ENCODE measurements at regions not wholly inside any gene's neighbourhood (a gene's known extent, or its start where the extent isn't known, plus 50 kb on each side); places are given as distances from the start of the nearest gene placed in this dataset.

- H3K4me3 ChIP-seq (replicated peaks; ENCODE audit: insufficient read depth, low read length): no peak overlapping the region
- TF ChIP-seq SPI1 (IDR thresholded peaks at IDR 0.05; ENCODE audit: borderline replicate concordance, low read depth): no peak
- TF ChIP-seq, protein P1, sequence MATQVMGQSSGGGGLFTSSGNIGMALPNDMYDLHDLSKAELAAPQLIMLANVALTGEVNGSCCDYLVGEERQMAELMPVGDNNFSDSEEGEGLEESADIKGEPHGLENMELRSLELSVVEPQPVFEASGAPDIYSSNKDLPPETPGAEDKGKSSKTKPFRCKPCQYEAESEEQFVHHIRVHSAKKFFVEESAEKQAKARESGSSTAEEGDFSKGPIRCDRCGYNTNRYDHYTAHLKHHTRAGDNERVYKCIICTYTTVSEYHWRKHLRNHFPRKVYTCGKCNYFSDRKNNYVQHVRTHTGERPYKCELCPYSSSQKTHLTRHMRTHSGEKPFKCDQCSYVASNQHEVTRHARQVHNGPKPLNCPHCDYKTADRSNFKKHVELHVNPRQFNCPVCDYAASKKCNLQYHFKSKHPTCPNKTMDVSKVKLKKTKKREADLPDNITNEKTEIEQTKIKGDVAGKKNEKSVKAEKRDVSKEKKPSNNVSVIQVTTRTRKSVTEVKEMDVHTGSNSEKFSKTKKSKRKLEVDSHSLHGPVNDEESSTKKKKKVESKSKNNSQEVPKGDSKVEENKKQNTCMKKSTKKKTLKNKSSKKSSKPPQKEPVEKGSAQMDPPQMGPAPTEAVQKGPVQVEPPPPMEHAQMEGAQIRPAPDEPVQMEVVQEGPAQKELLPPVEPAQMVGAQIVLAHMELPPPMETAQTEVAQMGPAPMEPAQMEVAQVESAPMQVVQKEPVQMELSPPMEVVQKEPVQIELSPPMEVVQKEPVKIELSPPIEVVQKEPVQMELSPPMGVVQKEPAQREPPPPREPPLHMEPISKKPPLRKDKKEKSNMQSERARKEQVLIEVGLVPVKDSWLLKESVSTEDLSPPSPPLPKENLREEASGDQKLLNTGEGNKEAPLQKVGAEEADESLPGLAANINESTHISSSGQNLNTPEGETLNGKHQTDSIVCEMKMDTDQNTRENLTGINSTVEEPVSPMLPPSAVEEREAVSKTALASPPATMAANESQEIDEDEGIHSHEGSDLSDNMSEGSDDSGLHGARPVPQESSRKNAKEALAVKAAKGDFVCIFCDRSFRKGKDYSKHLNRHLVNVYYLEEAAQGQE (IDR thresholded peaks at IDR 0.05; ENCODE audit: insufficient replicate concordance, low read depth): no peak
- no peak for TF ChIP-seq GABPA (IDR thresholded peaks at IDR 0.05; ENCODE audit: low read depth)
- no peak for TF ChIP-seq POLR2AphosphoS5 (IDR thresholded peaks at IDR 0.05; ENCODE audit: low read depth)
- no peaks in the 10 kb centered on the region for H3K27me3 ChIP-seq (ENCODE audit: insufficient read depth, poor library complexity, severe bottlenecking)
- no peak overlapping the region for H3K27ac ChIP-seq (replicated peaks)
- no peak for DNase-seq (ENCODE audit: low read depth in 1 of 2, low spot score in 1 of 2)
Measured at GRCh38 chr16:51807551-51807950, 656.5 kb upstream of the SALL1 start.

GRCh38 chr16:51801635-51802034 is 650.6 kb upstream of the SALL1 start:
- Histone ChIP-seq H3K27ac (replicated peaks) (no peak overlapping the region), H3K4me3 (replicated peaks; ENCODE audit: insufficient read depth, low read length) (no peak overlapping the region), H3K27me3 (ENCODE audit: insufficient read depth, poor library complexity, severe bottlenecking) (no peaks in the 10 kb centered on the region)
- no peak for DNase-seq (ENCODE audit: low read depth in 1 of 2, low spot score in 1 of 2)
- TF ChIP-seq SPI1 (IDR thresholded peaks at IDR 0.05; ENCODE audit: borderline replicate concordance, low read depth) (no peak), POLR2AphosphoS5 (IDR thresholded peaks at IDR 0.05; ENCODE audit: low read depth) (no peak), GABPA (IDR thresholded peaks at IDR 0.05; ENCODE audit: low read depth) (no peak)
- TF ChIP-seq, protein P1 (IDR thresholded peaks at IDR 0.05; ENCODE audit: insufficient replicate concordance, low read depth): no peak
- TF ChIP-seq, protein P2, sequence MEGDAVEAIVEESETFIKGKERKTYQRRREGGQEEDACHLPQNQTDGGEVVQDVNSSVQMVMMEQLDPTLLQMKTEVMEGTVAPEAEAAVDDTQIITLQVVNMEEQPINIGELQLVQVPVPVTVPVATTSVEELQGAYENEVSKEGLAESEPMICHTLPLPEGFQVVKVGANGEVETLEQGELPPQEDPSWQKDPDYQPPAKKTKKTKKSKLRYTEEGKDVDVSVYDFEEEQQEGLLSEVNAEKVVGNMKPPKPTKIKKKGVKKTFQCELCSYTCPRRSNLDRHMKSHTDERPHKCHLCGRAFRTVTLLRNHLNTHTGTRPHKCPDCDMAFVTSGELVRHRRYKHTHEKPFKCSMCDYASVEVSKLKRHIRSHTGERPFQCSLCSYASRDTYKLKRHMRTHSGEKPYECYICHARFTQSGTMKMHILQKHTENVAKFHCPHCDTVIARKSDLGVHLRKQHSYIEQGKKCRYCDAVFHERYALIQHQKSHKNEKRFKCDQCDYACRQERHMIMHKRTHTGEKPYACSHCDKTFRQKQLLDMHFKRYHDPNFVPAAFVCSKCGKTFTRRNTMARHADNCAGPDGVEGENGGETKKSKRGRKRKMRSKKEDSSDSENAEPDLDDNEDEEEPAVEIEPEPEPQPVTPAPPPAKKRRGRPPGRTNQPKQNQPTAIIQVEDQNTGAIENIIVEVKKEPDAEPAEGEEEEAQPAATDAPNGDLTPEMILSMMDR (IDR thresholded peaks at IDR 0.05; ENCODE audit: insufficient read depth, low read length): no peak

DNA sequence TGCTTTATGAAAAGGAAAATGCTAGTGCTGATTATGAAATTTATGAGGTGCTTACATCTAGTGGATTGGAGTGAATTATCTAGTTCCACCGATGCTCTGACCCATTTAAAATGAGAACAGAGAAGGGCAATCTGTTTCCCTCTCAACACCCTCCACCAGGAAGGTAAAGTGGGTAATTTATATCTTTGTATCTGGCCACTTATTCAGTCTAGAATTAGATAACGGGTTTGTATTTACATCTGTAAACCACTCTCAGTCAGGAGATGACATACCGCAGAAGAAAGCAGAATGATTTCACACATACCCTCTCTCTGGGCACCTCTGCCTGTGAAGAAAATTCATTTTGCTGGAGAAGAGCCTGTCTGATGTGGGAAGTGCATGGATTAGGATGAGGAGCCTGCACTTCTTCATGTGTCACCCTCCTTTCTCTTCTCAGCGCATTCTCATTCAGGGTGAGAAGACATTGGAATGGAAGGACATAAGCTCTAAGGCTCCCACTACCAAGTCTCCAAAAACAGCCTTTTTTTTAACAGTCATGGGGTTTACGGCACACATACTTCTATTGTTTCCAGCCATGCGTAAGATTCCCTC is 646.7 kb upstream of the SALL1 start:
- no peak overlapping the region for H3K4me3 ChIP-seq (replicated peaks; ENCODE audit: insufficient read depth, low read length)
- TF ChIP-seq, protein P1 (IDR thresholded peaks at IDR 0.05; ENCODE audit: insufficient replicate concordance, low read depth): no peak
- TF ChIP-seq SPI1 (IDR thresholded peaks at IDR 0.05; ENCODE audit: borderline replicate concordance, low read depth) (no peak), GABPA (IDR thresholded peaks at IDR 0.05; ENCODE audit: low read depth) (no peak), POLR2AphosphoS5 (IDR thresholded peaks at IDR 0.05; ENCODE audit: low read depth) (no peak)
- TF ChIP-seq, protein P2 (IDR thresholded peaks at IDR 0.05; ENCODE audit: insufficient read depth, low read length): no peak
- no peaks in the 10 kb centered on the region for H3K27me3 ChIP-seq (ENCODE audit: insufficient read depth, poor library complexity, severe bottlenecking)
- no peak for DNase-seq (ENCODE audit: low read depth in 1 of 2, low spot score in 1 of 2)
- no peak overlapping the region for H3K27ac ChIP-seq (replicated peaks)

Data from HL-60 (cell line).